K562 (cell line): ENCODE measurements at regions not wholly inside any gene's neighbourhood (a gene's known extent, or its start where the extent isn't known, plus 50 kb on each side); places are given as distances from the start of the nearest gene placed in this dataset.

Experiments
- CBX8 ChIP-seq: fragments of 200-600 bp; sonication (generic); IDR thresholded peaks from 2 replicates; pipeline ENCODE4 v1.6.1; 2012; ENCODE audit warnings: borderline replicate concordance, mixed run types, low read depth, mild to moderate bottlenecking, moderate library complexity, mixed read lengths, low read length, control low read depth, inconsistent platforms; ENCODE audit not compliant: poor library complexity, severe bottlenecking; ENCODE audit errors: extremely low read depth
- CTCF ChIP-seq, 3 experiments: IDR thresholded peaks in 2 of 3; conservative IDR thresholded peaks in 1 of 3; 2 replicates each; pipeline ENCODE4 v1.5.1; 2011 to 2012; ENCODE audit warnings: low read length in 3 of 3, mild to moderate bottlenecking in 3 of 3, control low read depth in 2 of 3, improper control_type of control experiment in 1 of 3, inconsistent platforms in 1 of 3, low read depth in 1 of 3, mixed read lengths in 1 of 3, moderate library complexity in 1 of 3; ENCODE audit not compliant: insufficient read depth in 2 of 3
- EZH2 ChIP-seq: IDR thresholded peaks from 2 replicates; pipeline ENCODE4 v1.6.1; 2012; ENCODE audit warnings: low read depth, mild to moderate bottlenecking, inconsistent platforms, low read length, borderline replicate concordance
- FOXK1 ChIP-seq: sonication (generic); formaldehyde crosslinking; IDR thresholded peaks from 2 replicates; pipeline ENCODE4 v1.8.0; 2022; ENCODE audit warnings: missing genetic modification reagents, mild to moderate bottlenecking, borderline replicate concordance
- KDM4B ChIP-seq, 2 experiments: fragments of 450-650 bp in 1 of 2; sonication (generic) in 1 of 2; IDR thresholded peaks; 2 replicates each; pipeline ENCODE4 v1.6.1; 2016 to 2017; ENCODE audit warnings: borderline replicate concordance in 2 of 2, antibody characterized with exemption in 1 of 2, low read depth in 1 of 2, mild to moderate bottlenecking in 1 of 2
- MAX ChIP-seq: sonication (generic); formaldehyde crosslinking; IDR thresholded peaks from 2 replicates; pipeline ENCODE4 v1.9.0; 2022; ENCODE audit warnings: mild to moderate bottlenecking, missing genetic modification reagents
- NELFE ChIP-seq: IDR thresholded peaks from 2 replicates; pipeline ENCODE4 v1.6.1; 2011; ENCODE audit warnings: mild to moderate bottlenecking; ENCODE audit not compliant: insufficient read depth, insufficient read length
- NRF1 ChIP-seq, 2 experiments: fragments of 450-650 bp; IDR thresholded peaks in 1 of 2; conservative IDR thresholded peaks in 1 of 2; 2 replicates each; pipeline ENCODE4 v1.6.1; 2014; ENCODE audit warnings: mild to moderate bottlenecking in 2 of 2
- XRCC3 ChIP-seq: fragments of 450-650 bp; IDR thresholded peaks from 2 replicates; pipeline ENCODE4 v1.6.1; 2017; ENCODE audit warnings: mild to moderate bottlenecking, moderate library complexity
- YY1 ChIP-seq, 3 experiments: IDR thresholded peaks; 2 replicates each; pipeline ENCODE4 v1.6.1; 2011; ENCODE audit warnings: low read length in 2 of 3, mild to moderate bottlenecking in 2 of 3, moderate library complexity in 2 of 3, borderline replicate concordance in 1 of 3, control low read depth in 1 of 3, low read depth in 1 of 3; ENCODE audit not compliant: insufficient read depth in 3 of 3, insufficient replicate concordance in 2 of 3, control insufficient read depth in 1 of 3, insufficient read length in 1 of 3; ENCODE audit errors: extremely low read depth in 1 of 3
- ZNF668 ChIP-seq: fragments of 250-450 bp; sonication (Bioruptor Pico); IDR thresholded peaks from 2 replicates; pipeline ENCODE4 v1.8.0; 2022; ENCODE audit warnings: mild to moderate bottlenecking, inconsistent platforms
- TF ChIP-seq, protein P1 (sequence below): sonication (generic); formaldehyde crosslinking; IDR thresholded peaks from 2 replicates; pipeline ENCODE4 v1.8.0; 2023; ENCODE audit warnings: missing genetic modification reagents, mild to moderate bottlenecking, borderline replicate concordance
- TF ChIP-seq, protein P2 (sequence below): fragments of 450-650 bp; formaldehyde crosslinking; IDR thresholded peaks from 2 replicates; pipeline ENCODE4 v1.4.0; 2020; ENCODE audit warnings: mild to moderate bottlenecking, moderate library complexity

DNA sequence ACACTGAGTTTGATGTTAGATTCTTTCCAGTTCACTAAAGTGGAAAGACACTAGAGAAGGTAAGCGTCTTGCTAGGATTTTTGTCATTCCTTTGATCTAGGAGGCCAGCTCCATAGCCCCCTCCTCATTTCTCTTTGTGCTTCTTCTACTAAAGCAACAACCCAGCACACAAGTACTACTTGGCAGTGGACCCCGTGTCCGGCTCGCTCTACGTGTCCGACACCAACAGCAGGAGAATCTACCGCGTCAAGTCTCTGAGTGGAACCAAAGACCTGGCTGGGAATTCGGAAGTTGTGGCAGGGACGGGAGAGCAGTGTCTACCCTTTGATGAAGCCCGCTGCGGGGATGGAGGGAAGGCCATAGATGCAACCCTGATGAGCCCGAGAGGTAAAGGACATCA lies 76.6 kb upstream of the WWC1 start:
- no peak for TF ChIP-seq MAX (CRISPR knock-in tag)
- TF ChIP-seq EZH2: no peak
- no peak for TF ChIP-seq NELFE
- no peak for TF ChIP-seq CTCF (IDR thresholded peaks at IDR 0.05 in 2 of 3, conservative IDR thresholded peaks at IDR 0.05 in 1 of 3; ENCODE audit: insufficient read depth in 2 of 3, low read depth in 1 of 3, low read length in 3 of 3)
- TF ChIP-seq YY1 (IDR thresholded peaks at IDR 0.05; ENCODE audit: borderline replicate concordance in 1 of 3, control insufficient read depth in 1 of 3, extremely low read depth in 1 of 3, insufficient read depth in 3 of 3, insufficient read length in 1 of 3, insufficient replicate concordance in 2 of 3, low read depth in 1 of 3, low read length in 2 of 3): no peak
- TF ChIP-seq NRF1 (conservative IDR thresholded peaks at IDR 0.05 in 1 of 2, IDR thresholded peaks at IDR 0.05 in 1 of 2): no peak
- TF ChIP-seq, protein P1, sequence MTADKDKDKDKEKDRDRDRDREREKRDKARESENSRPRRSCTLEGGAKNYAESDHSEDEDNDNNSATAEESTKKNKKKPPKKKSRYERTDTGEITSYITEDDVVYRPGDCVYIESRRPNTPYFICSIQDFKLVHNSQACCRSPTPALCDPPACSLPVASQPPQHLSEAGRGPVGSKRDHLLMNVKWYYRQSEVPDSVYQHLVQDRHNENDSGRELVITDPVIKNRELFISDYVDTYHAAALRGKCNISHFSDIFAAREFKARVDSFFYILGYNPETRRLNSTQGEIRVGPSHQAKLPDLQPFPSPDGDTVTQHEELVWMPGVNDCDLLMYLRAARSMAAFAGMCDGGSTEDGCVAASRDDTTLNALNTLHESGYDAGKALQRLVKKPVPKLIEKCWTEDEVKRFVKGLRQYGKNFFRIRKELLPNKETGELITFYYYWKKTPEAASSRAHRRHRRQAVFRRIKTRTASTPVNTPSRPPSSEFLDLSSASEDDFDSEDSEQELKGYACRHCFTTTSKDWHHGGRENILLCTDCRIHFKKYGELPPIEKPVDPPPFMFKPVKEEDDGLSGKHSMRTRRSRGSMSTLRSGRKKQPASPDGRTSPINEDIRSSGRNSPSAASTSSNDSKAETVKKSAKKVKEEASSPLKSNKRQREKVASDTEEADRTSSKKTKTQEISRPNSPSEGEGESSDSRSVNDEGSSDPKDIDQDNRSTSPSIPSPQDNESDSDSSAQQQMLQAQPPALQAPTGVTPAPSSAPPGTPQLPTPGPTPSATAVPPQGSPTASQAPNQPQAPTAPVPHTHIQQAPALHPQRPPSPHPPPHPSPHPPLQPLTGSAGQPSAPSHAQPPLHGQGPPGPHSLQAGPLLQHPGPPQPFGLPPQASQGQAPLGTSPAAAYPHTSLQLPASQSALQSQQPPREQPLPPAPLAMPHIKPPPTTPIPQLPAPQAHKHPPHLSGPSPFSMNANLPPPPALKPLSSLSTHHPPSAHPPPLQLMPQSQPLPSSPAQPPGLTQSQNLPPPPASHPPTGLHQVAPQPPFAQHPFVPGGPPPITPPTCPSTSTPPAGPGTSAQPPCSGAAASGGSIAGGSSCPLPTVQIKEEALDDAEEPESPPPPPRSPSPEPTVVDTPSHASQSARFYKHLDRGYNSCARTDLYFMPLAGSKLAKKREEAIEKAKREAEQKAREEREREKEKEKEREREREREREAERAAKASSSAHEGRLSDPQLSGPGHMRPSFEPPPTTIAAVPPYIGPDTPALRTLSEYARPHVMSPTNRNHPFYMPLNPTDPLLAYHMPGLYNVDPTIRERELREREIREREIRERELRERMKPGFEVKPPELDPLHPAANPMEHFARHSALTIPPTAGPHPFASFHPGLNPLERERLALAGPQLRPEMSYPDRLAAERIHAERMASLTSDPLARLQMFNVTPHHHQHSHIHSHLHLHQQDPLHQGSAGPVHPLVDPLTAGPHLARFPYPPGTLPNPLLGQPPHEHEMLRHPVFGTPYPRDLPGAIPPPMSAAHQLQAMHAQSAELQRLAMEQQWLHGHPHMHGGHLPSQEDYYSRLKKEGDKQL (CRISPR knock-in tag): no peak
- TF ChIP-seq XRCC3: no peak
- no peak for TF ChIP-seq CBX8
- no peak for TF ChIP-seq ZNF668 (CRISPR knock-in tag)
- TF ChIP-seq FOXK1 (CRISPR knock-in tag): no peak
- no peak for TF ChIP-seq KDM4B (IDR thresholded peaks at IDR 0.05; ENCODE audit: borderline replicate concordance in 2 of 2, low read depth in 1 of 2)
- TF ChIP-seq, protein P2, sequence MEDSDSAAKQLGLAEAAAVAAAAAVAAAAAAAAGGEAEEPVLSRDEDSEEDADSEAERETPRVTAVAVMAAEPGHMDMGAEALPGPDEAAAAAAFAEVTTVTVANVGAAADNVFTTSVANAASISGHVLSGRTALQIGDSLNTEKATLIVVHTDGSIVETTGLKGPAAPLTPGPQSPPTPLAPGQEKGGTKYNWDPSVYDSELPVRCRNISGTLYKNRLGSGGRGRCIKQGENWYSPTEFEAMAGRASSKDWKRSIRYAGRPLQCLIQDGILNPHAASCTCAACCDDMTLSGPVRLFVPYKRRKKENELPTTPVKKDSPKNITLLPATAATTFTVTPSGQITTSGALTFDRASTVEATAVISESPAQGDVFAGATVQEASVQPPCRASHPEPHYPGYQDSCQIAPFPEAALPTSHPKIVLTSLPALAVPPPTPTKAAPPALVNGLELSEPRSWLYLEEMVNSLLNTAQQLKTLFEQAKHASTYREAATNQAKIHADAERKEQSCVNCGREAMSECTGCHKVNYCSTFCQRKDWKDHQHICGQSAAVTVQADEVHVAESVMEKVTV (CRISPR knock-in tag): no peak
